ENCODE measurements at regions not wholly inside any gene's neighbourhood (a gene's known extent, or its start where the extent isn't known, plus 50 kb on each side); places are given as distances from the start of the nearest gene placed in this dataset.

DNA sequence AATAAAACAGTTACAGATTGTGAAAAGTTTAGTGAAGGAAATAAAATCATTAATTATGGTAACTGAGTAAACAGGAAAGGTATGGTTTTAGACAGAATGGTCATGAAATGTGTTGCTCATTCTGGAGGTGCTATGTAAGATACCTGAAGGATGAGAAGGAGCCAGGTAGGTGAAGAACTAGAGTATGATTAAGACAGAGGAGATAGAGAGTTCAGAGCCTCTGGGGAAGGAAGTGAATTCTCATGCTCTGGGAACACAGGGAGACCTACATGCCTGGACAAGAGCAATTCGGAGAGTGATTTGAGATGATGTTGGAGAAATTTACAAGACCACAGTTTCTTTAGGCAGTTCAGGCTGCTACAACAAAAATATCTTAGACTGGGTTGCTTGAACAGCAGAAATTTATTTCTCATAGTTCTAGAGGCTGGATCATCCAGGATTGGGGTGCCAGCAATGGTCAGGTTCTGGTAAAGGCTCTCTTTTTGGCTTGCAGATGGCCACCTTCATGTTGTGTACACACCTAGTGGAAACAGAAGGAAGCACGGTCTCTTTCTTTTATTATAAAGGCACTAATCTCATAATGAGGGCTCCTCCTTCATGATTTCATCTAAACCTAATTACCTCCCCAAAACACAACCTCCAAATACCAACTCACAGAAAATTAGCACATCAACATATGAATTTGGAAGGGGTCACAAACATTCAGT is 1416.1 kb downstream of the PCDH7 start:
- no peaks in the 10 kb centered on the region for H3K36me3 ChIP-seq (ENCODE audit: low read depth, missing control alignments)
- TF ChIP-seq, protein P1, sequence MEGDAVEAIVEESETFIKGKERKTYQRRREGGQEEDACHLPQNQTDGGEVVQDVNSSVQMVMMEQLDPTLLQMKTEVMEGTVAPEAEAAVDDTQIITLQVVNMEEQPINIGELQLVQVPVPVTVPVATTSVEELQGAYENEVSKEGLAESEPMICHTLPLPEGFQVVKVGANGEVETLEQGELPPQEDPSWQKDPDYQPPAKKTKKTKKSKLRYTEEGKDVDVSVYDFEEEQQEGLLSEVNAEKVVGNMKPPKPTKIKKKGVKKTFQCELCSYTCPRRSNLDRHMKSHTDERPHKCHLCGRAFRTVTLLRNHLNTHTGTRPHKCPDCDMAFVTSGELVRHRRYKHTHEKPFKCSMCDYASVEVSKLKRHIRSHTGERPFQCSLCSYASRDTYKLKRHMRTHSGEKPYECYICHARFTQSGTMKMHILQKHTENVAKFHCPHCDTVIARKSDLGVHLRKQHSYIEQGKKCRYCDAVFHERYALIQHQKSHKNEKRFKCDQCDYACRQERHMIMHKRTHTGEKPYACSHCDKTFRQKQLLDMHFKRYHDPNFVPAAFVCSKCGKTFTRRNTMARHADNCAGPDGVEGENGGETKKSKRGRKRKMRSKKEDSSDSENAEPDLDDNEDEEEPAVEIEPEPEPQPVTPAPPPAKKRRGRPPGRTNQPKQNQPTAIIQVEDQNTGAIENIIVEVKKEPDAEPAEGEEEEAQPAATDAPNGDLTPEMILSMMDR (IDR thresholded peaks at IDR 0.05): no peak
- TF ChIP-seq POLR2A (IDR thresholded peaks at IDR 0.05): no peak
- no peak overlapping the region for H3K4me3 ChIP-seq
- H3K27me3 ChIP-seq: no peaks in the 10 kb centered on the region
- no peaks in the 10 kb centered on the region for H3K9me3 ChIP-seq
- no peaks in the 10 kb centered on the region for H3K4me1 ChIP-seq
- intact Hi-C loops (cut with DNase I; ENCODE audit: low total_unique reads): no loop called here
- DNase-seq: no peak
- no peak overlapping the region for H3K27ac ChIP-seq
- 91 to 95% methylated on average over 2 of the region's 2 CpGs for WGBS, 2 donors

GRCh38 chr4:32140636-32141035 is 1420.5 kb downstream of the PCDH7 start:
- H3K4me1 ChIP-seq: no peaks in the 10 kb centered on the region

DNA sequence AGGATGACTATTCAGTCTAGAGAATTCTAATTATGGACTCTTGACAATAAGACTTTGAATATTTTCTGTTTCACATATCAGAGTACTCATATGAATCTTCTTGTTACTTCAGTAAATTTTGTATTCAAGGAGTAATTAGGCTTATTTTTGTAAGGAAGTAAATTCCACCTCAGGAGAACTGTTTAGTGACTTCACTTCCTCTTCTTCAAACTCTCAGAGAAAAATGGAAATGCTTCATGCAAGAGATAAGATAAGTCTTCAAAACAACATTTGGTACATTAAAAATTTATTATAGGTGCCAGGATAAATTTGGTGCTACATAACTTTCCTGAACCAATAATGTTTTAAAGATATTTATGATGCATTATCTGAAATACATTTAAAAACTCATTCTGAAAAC is 1421.9 kb downstream of the PCDH7 start:
- Histone ChIP-seq H3K27ac (no peak overlapping the region), H3K4me3 (no peak overlapping the region), H3K4me1 (no peaks in the 10 kb centered on the region), H3K9me3 (no peaks in the 10 kb centered on the region), H3K27me3 (no peaks in the 10 kb centered on the region), H3K36me3 (ENCODE audit: low read depth, missing control alignments) (no peaks in the 10 kb centered on the region)
- TF ChIP-seq, protein P1 (IDR thresholded peaks at IDR 0.05): no peak
- no peak for TF ChIP-seq POLR2A (IDR thresholded peaks at IDR 0.05)
- intact Hi-C loops (cut with DNase I; ENCODE audit: low total_unique reads): no loop called here
- DNase-seq: no peak

More at GRCh38 chr4:32140636-32141035, 1420.5 kb downstream of the PCDH7 start:
- Histone ChIP-seq H3K9me3 (no peaks in the 10 kb centered on the region), H3K27me3 (no peaks in the 10 kb centered on the region), H3K4me3 (no peak overlapping the region), H3K27ac (no peak overlapping the region), H3K36me3 (ENCODE audit: low read depth, missing control alignments) (no peaks in the 10 kb centered on the region)
- TF ChIP-seq, protein P1 (IDR thresholded peaks at IDR 0.05): no peak
- TF ChIP-seq POLR2A (IDR thresholded peaks at IDR 0.05): no peak
- DNase-seq: no peak
- intact Hi-C loops (cut with DNase I; ENCODE audit: low total_unique reads): no loop called here
- WGBS, 2 donors: 54 to 62% methylated on average over 2 of the region's 2 CpGs

DNA sequence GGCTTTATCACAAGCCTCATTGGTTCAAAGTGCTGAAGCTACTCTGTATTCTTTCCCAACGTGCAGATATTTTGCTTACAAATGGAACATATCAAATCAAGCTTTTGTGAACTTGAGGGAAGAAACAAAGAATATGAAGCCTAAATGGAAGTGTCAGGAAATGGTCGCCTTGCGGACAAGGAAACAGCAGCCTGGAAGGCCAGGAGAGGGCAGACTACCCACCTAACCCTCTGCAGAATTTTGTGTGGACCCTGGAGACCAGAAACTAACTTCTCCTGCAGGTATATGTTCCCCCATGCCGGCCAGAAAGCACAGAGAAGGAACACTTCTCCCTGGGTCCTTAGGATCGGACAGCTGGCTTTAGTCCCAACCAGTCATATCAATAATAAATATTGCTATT is 1425.8 kb downstream of the PCDH7 start:
- Histone ChIP-seq H3K36me3 (ENCODE audit: low read depth, missing control alignments) (no peaks in the 10 kb centered on the region), H3K4me1 (no peaks in the 10 kb centered on the region), H3K9me3 (no peaks in the 10 kb centered on the region), H3K4me3 (no peak overlapping the region), H3K27me3 (no peaks in the 10 kb centered on the region), H3K27ac (no peak overlapping the region)
- intact Hi-C loops (cut with DNase I; ENCODE audit: low total_unique reads): no loop called here
- DNase-seq: no peak
- no peak for TF ChIP-seq POLR2A (IDR thresholded peaks at IDR 0.05)
- TF ChIP-seq, protein P1 (IDR thresholded peaks at IDR 0.05): no peak
- WGBS, 2 donors: 84% methylated on average over 5 of the region's 5 CpGs

DNA sequence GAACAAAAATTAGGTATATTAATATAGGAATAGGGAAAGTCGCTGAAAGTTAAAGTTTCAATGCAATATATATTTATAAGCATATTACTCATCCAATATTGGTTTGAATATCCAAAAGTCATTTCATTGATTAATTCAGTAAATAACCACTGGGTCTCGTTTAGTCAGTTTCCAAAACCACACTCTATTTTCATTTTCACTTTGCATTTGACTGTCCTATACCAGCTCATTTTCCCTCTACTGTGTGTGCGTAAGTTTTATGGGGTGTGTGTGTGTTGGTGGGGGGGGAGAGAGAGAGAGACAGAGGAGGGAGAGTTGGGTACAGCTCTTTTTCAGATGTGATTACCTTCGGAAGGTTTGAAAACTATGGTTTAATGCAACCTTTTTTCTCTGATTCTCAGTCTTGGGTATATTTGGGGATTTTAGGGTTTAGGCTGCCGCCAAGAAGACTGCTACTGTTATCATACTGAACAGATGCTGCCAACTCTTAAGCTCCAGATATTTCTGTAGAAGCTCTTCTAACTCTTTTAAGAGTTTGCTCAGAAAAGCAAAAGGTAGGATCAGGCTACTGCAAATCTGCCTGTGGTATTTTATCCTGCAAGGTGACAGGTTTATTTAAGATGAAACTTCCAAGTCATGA is 1427.4 kb downstream of the PCDH7 start:
- Histone ChIP-seq H3K4me3 (no peak overlapping the region), H3K27ac (no peak overlapping the region), H3K4me1 (no peaks in the 10 kb centered on the region), H3K27me3 (no peaks in the 10 kb centered on the region), H3K9me3 (no peaks in the 10 kb centered on the region), H3K36me3 (ENCODE audit: low read depth, missing control alignments) (no peaks in the 10 kb centered on the region)
- WGBS, 2 donors: 56 to 62% methylated on average over 5 of the region's 5 CpGs
- DNase-seq: no peak
- intact Hi-C loops (cut with DNase I; ENCODE audit: low total_unique reads): no loop called here
- TF ChIP-seq, protein P1 (IDR thresholded peaks at IDR 0.05): no peak
- TF ChIP-seq POLR2A (IDR thresholded peaks at IDR 0.05): no peak
